Suprapubic skin (tissue), 4 donors: ENCODE measurements at regions not wholly inside any gene's neighbourhood (a gene's known extent, or its start where the extent isn't known, plus 50 kb on each side); places are given as distances from the start of the nearest gene placed in this dataset.

Experiments
- EP300 ChIP-seq: sonication (generic); formaldehyde crosslinking; IDR thresholded peaks from one replicate; pipeline ENCODE4 v1.6.1; 2017; ENCODE audit warnings: antibody characterized with exemption
- POLR2A ChIP-seq, 2 donors: fragments of 450-650 bp; IDR thresholded peaks; one replicate each; pipeline ENCODE4 v1.6.1; 2017; ENCODE audit warnings: antibody characterized with exemption in 2 of 2, mild to moderate bottlenecking in 2 of 2, moderate library complexity in 2 of 2
- POLR2AphosphoS5 ChIP-seq, 3 donors: sonication (generic); formaldehyde crosslinking; IDR thresholded peaks; one replicate each; pipeline ENCODE4 v1.6.1; 2017; ENCODE audit warnings: antibody characterized with exemption in 3 of 3
- TF ChIP-seq, protein P1 (sequence below), 2 donors: fragments of 200-600 bp in 1 of 2; fragments of 450-650 bp in 1 of 2; sonication (generic) in 1 of 2; IDR thresholded peaks; one replicate each; pipeline ENCODE4 v1.5.1; 2016 to 2019; ENCODE audit warnings: antibody characterized with exemption in 2 of 2, mild to moderate bottlenecking in 1 of 2, moderate library complexity in 1 of 2

DNA sequence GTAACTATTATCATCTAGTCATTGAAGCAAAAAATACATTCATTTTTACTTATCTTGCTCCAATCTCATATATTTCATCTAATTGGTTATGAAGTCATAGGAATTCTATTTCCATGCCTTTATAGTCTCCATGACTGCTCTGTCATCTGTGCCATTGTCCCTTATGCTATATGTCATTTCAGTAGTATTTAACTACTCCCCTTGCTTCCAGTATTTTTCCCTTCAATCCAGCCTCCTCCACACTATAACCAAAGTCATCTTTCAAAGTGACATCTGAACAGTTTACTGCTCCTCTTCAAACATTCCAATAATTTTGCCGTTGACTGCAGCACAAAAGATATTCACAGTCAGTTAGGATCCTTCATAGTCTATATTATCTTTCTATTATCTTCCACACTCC, 216.6 kb upstream of the HS3ST5 start:
- no peak for TF ChIP-seq POLR2A (IDR thresholded peaks at IDR 0.05)
- TF ChIP-seq, protein P1, sequence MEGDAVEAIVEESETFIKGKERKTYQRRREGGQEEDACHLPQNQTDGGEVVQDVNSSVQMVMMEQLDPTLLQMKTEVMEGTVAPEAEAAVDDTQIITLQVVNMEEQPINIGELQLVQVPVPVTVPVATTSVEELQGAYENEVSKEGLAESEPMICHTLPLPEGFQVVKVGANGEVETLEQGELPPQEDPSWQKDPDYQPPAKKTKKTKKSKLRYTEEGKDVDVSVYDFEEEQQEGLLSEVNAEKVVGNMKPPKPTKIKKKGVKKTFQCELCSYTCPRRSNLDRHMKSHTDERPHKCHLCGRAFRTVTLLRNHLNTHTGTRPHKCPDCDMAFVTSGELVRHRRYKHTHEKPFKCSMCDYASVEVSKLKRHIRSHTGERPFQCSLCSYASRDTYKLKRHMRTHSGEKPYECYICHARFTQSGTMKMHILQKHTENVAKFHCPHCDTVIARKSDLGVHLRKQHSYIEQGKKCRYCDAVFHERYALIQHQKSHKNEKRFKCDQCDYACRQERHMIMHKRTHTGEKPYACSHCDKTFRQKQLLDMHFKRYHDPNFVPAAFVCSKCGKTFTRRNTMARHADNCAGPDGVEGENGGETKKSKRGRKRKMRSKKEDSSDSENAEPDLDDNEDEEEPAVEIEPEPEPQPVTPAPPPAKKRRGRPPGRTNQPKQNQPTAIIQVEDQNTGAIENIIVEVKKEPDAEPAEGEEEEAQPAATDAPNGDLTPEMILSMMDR (IDR thresholded peaks at IDR 0.05): no peak
- no peak for TF ChIP-seq POLR2AphosphoS5 (IDR thresholded peaks at IDR 0.05)
- no peak for TF ChIP-seq EP300
